LNCAP (cell line): ENCODE measurements at regions not wholly inside any gene's neighbourhood (a gene's known extent, or its start where the extent isn't known, plus 50 kb on each side); places are given as distances from the start of the nearest gene placed in this dataset.

ENCODE experiments used
- TF ChIP-seq, protein P1 (sequence below): fragments of 450-650 bp; IDR thresholded peaks from 2 replicates; pipeline ENCODE4 v1.5.1; 2017; ENCODE audit warnings: mild to moderate bottlenecking

DNA sequence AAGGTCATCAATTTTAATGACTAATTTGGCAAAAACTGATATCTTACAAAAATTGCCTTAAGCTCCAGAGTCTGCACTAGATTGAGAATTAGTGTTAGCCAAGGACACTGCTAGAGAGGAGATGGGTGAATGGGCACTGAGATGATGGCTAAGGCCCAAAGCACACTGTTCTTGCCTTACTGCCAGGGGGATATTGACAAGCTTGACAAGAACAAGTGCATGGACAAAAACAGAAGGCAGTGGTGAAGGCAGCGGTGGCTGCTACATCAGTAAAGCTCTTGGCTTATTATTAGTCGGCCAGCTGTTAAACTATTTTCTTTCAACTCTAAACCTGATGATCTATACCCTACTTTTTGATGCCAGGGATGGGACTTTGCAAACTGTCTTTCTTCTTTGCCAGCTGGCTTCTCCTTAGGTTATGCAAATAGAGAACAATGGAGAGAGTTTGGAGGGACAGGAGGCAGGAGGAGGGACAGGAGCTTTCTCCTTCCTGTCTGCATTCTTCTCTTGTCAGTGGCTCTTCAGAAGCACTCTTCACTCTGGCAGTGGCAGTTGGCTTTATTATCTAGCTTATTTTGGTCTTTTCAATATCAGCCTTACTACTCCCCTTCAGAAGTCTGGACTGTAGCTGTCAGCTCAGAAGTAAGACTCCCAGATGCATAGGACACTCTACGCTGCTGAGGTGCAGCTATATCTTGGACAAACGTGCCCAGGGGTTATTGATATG, 853.5 kb upstream of the TMPRSS15 start:
- TF ChIP-seq, protein P1, sequence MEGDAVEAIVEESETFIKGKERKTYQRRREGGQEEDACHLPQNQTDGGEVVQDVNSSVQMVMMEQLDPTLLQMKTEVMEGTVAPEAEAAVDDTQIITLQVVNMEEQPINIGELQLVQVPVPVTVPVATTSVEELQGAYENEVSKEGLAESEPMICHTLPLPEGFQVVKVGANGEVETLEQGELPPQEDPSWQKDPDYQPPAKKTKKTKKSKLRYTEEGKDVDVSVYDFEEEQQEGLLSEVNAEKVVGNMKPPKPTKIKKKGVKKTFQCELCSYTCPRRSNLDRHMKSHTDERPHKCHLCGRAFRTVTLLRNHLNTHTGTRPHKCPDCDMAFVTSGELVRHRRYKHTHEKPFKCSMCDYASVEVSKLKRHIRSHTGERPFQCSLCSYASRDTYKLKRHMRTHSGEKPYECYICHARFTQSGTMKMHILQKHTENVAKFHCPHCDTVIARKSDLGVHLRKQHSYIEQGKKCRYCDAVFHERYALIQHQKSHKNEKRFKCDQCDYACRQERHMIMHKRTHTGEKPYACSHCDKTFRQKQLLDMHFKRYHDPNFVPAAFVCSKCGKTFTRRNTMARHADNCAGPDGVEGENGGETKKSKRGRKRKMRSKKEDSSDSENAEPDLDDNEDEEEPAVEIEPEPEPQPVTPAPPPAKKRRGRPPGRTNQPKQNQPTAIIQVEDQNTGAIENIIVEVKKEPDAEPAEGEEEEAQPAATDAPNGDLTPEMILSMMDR: no peak

DNA sequence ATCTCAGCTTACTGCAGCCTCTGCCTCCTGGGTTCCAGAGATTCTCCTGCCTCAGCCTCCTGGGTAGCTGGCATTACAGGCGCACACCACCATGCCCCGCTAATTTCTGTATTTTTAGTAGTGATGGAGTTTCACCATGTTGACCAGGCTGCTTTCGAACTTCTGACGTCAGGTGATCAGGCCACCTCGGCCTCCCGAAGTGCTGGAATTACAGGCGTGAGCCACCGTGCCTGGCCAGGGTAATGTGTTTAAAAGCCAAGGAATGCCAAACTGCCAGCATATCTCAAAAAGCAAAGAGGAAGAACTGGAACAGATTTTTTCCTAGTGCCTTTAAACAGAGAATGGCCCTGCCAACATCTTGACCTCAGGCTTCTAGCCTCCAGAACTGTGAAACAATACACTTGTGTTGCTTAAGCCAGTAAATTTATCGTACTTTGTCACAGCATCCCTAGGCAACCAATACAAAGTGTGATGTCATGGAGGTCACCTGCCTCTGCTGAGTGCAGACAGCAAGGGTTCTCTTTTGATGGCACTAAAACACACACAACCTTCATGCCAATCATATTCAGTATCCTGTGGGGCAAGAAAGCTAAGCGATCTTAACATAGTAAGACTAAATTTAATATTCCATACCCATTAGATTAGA, 858.3 kb upstream of the TMPRSS15 start:
- TF ChIP-seq, protein P1: no peak

DNA sequence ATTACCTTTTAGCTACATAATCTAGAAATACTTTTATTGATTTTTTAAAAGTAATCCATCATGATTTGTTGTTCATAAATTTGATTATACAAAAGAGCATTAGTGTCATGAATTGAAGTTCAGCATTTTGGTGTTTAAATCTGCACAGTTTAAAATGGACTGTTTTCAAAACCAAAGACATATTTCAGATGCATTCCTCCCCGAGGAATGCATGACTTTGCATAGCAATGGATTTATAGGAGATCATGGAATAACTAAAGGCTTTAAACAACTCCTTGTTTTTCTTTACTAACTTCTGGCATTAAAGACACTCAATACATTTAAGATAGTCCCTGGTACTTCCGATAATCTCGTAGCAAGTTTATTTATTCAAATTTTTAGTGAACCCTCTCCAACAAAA, 863.1 kb upstream of the TMPRSS15 start:
- TF ChIP-seq, protein P1: no peak

DNA sequence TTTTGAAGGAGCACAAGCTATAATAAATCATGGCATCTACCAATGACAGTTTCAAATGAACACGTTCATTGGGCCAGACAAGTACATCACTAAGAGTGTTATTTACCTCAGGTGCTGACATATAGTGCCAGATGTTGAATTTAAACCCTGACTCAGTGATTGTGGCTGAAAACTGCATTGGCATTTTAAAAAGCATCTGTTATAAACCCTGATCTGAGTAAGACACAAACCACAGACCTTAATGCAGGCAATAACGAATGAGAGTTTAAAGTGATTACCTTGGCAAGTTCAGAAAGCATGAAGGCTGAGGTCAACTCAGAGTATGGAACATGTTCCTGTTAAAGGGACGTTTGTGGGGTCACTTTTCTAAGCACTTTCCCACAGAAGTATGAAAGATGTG, 865.1 kb upstream of the TMPRSS15 start:
- TF ChIP-seq, protein P1: no peak

DNA sequence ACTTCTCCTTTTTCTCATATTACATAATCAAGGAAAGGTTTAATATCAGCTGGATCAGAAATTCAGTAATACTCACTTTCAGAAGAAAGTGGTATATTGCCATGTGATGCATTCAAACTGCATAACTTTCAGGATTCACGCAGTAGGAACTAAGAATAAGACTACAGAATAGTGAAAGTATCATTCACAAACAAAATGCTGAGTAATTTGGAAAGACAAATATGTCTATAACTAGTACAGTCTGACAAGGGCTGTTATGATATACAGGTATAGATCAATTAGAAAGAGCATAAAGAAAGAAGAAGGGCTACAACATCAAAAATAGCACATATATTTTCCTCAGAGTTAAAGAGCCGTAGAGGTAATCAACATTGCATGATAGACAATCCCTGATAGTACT, 871.5 kb upstream of the TMPRSS15 start:
- TF ChIP-seq, protein P1: no peak

DNA sequence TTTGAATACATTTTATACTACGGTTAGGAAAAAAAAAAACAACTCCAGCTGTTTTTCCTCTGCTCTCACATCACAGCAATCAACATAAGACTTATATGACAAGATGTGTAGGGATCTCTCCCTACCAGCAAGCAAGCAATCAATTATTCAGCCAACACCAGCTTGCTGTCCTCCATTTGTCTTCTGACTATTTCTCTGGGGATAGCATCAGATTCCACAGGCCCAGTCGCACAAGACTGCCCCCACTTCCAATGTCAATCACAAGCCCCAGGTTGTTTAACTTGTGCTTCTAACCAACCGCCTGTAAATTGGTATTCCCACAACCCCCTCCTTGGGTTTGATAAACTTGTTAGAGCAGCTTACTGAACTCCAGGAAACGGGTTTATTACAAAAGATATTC, 873.1 kb upstream of the TMPRSS15 start:
- TF ChIP-seq, protein P1: no peak

DNA sequence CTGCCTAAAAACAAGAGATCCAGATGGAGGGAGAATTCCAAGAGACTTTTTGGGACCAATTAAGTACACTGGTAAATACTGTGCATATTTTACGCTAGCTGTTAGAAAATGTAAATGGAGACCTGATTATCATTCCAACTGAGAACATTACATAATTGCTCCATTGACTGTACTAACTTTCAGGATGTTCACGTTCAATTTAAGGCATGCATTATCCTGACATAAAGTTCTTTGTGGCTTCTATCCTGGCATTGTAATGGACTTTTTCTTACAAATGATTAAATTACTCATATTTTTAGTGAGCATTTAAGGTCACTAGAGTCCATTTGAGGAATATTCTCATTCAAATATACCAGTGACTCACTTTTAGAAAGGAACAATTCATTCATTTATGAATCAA, 883.3 kb upstream of the TMPRSS15 start:
- TF ChIP-seq, protein P1: no peak
